ENCODE measurements at regions not wholly inside any gene's neighbourhood (a gene's known extent, or its start where the extent isn't known, plus 50 kb on each side); places are given as distances from the start of the nearest gene placed in this dataset.
"Not testable (repeated sequence)": the region's sequence is repeated elsewhere in the genome, so short reads cannot be mapped to it uniquely, and the experiment has no call there.

- DNase-seq (ENCODE audit: low spot score) = no peak
These were observed 239.1 kb upstream of the ARID2 start for GRCh38 chr12:45490232-45490881.

- DNase-seq (ENCODE audit: low spot score) = no peak
These were observed 235.2 kb upstream of the ARID2 start for GRCh38 chr12:45494279-45494678.

- no peak for DNase-seq (ENCODE audit: low spot score)
These were observed 230.9 kb upstream of the ARID2 start for GRCh38 chr12:45498645-45499044.

GRCh38 chr12:45502481-45503128, 226.9 kb upstream of the ARID2 start:
- DNase-seq (ENCODE audit: low spot score) = no peak

DNA sequence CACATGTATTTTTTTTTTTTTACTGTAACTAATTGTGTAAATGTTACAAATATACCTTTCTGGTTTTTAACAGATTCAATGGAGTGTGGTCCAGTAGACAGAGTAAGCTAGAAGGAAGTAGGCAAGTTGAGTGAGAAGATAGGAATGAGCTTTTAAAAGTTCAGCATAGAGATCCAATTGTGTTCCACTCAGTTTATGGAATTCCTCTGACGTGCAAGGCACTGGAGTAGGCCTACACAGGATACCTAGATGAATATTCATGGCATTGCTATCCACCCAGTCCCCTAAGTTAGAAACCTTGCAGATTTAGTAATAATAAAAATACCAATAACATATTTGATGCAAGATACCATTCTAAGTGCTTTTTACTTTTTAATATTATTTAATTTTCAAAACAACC, 225.6 kb upstream of the ARID2 start:
- DNase-seq (ENCODE audit: low spot score) = no peak

DNA sequence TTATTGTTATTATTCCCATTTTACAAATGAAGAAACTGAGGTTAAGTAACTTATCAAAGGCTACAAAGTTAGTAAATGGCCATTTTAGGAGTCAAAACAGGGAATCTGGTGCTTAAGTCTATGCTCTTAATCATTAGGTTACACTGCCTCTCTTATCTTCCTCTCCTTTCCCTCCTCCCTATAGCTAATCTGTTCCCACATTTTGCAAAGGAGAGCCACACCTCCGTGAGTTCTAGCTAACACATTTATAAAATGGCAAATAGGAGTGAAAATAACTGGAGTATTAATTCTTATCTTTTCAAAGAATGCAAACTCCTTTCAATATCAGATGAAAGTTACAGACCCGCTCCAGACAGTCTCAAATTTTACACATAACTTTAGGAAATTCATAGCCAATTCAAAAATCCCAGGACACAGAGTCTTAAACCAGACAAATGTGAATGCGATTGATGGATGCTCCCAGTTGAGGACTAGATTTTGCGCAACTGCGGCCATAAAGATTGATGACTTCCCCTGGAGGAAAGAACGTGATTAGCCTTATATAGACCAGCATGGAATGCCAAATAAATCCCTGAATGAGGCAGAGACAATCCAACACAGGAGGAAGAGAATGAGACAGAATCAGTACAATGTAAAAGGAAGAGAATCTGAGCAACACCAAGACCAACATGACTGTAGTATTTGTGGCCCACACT, 225.0 kb upstream of the ARID2 start:
- DNase-seq (ENCODE audit: low spot score) = no peak

DNA sequence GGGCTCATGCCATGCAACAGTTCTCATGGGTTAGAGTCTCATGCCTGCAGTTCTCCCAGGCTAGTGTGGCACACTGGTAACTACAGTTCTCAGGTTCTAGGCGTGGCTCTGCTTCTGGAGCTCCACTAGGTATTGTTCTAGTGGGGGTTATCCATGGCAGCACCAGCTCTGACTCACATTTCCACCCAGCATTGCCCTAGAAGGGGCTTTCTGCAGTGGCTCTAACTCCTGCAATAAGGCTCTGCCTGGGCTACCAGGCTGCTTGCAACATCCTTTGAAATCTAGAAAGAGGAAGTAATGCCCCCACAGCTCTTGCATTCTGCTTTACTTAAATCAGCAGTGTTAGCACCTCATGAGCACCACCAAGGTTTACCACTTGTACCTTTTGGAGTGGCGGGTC, 220.3 kb upstream of the ARID2 start:
- no peak for DNase-seq (ENCODE audit: low spot score)

DNA sequence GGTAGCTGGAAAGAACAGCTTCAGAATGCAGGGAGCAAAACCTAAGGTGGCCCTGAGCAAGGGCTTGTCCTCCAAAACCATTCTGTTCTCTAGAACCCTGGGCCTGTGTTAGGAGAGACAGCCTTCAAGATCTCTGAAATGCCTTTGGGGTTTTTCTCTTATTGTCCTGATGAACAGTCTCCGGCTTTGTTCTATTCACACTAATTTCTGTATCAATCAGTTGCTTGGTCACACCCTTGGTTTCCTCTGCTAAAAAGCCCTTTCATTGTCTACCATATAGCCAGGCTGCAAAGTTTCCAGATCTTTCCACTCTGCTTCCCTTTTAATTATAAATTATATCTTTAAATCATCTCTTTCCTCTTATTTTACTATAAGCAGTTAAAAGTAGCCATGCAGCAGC, 219.9 kb upstream of the ARID2 start:
- DNase-seq (ENCODE audit: low spot score) = no peak

DNA sequence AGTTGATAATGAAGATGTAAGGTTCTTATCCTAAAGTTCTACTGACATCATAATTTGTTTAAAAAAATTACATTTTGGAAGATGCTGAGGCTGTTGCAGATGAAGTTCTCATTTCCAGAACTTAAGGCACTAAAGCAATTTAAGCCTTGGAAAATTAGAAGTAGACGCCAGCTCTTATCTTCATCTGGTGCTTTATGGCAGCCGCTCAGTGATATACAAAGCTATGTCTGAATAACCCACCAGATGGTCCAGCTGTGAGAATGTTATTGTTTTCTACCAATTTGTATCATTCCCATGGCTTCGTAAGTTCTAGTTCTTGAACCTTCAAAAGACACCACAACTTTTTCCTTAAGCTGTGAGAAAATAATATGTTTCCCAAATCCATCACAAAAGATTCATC, 212.1 kb upstream of the ARID2 start:
- DNase-seq (ENCODE audit: low spot score) = no peak

- no peak for DNase-seq (ENCODE audit: low spot score)
These were observed 210.9 kb upstream of the ARID2 start for GRCh38 chr12:45518291-45519235.

- no peak for DNase-seq (ENCODE audit: low spot score)
These were observed 207.3 kb upstream of the ARID2 start for GRCh38 chr12:45522227-45522626.

- DNase-seq (ENCODE audit: low spot score) = not testable (repeated sequence)
These were observed 202.7 kb upstream of the ARID2 start for GRCh38 chr12:45526823-45527222.

- DNase-seq (ENCODE audit: low spot score) = no peak
These were observed 197.4 kb upstream of the ARID2 start for GRCh38 chr12:45532113-45532512.

DNA sequence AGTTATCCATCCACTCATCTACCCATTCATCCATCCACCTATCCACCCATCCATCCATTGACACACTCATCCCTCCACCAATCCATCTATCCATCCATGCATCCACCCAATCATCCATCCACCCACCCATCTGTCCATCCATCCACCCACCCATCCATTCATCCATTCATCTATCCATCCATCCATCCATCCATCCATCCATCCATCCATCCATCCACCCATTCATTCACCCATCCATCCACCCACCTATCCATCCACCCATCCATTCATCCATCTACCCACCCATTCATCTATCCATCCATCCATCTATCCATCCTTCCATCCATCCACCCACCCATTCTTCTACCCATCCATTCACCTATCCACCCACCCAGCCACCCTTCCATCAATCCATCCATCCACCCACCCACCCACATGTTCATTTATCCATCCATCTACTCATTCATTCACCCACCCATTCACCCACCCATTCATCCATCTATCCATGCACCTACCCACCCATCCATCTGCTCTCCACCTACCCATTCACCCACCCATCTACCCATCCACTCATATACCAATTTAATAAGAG, 193.8 kb upstream of the ARID2 start:
- no peak for DNase-seq (ENCODE audit: low spot score)

DNA sequence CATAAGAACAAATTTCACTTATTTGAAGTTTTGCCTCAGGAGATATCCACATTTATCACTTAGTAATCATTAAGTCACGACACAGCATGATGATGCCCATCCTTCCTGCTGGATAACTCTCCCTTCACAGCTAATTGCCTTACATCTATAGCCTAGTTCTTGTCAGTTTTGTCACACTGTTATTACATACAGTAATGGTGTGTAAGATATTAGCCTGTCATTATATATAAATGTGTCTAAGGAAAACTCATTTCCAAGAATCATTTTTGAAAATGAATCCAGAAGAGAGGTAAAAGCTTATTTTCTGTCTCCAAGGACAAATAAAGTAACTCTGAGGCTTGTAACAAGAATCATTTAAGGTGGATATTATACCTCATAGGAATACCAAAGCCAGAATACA, 193.2 kb upstream of the ARID2 start:
- no peak for DNase-seq (ENCODE audit: low spot score)

DNA sequence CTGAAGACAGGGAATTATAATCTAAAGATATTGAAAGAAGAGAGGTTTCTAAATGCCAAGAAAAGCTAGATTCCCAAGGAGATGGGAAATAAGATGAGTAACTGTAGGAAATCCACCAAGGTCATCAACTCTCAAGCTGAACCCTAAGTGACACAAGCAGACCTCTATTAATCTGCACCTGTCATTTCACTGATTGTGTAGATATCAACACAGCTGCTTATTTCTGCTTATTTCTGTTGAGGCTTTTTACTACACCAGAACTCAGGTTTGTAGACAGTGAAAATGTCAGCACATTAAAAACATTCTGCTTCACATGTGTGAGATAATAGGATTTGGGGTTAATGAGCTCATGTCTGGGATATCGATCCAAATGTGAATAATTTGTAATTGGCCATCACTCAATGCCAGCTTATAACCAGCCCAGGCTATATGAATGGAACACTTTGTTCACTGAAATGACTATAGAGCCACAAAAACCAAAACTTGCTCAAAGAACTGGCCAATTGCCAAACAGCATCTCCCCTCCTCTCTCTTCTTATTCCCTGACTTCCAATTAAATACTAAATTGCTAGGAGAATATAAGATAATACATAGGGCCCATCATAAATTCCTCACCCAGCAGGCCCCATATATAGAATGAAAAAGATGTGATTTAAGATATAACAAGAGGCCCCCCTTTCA, 188.7 kb upstream of the ARID2 start:
- DNase-seq (ENCODE audit: low spot score) = no peak

DNA sequence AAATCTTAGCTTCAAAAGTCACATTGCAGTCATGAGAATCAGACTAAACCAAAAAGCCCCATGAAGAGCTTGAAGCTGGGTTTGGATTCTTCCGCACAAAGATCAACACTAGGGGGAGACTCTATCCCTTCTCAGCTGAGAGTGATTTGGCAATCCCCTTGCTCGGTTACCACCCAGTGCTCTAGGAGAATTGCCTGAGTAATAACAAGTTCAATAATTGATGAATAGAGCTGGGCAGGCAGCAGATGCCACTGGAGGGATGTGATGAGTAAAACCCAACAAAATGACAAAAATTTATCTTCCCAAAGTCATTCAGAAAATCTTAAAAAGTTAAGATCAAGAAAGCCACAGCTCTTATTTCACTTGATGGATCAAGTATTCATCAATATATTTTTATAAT, 185.6 kb upstream of the ARID2 start:
- DNase-seq (ENCODE audit: low spot score) = peak; percentile 87

DNA sequence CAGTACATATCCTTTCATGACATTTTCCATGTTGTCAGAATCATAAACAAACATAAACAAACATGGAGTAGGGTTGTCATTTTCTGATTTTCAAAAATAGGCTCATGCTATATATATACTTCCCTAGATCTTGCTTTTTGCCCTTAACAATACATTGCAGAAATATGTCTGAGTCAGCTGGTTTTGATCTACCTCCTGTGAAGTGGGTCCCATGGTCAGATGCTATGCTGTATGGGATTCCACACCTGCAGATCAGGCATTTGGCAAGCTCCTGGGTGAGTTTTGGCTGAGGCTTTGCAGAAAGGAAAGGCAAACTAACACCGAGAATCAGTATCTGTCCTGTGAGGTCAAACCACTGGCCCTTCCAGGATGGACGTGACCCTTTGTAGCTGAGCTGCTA, 183.0 kb upstream of the ARID2 start:
- DNase-seq (ENCODE audit: low spot score) = no peak

GRCh38 chr12:45547132-45547531, 182.4 kb upstream of the ARID2 start:
- DNase-seq (ENCODE audit: low spot score) = no peak

DNA sequence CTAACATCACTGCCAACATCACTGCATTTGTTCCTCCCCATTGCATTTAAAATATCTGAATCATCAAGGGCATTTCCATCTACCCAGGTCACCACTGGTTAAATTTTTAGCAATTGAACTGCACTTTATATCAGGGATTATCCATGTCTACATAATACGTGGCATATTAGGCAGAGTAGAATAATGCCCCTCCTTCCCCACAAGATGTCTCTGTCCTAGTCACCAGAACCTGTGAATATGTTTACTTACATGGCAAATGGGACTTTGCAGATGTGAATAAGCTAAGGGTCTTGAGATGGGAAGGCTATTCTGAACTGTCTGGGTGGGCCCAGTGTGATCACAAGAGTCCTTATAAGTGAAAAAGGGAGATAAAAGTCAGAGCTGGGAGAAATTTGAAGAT, 181.7 kb upstream of the ARID2 start:
- DNase-seq (ENCODE audit: low spot score) = no peak

DNA sequence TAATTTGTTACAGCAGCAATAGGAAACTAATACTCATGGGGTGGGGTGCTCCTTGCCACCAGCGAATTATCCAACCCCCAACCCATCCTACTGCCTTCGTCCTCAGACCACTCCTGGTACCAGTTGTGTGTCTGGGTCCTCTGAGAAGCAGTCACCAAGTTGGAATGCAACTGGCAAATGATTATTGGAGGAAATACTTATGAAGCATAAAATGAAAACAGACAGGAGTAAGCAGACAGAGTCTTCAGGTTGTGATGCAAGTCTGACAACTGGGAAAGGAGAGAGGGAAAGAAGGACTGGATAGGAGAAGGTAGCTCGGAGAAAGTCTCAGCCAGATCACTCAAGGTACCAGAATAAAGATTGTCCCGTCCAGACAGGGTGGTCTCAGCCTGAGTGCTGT, 181.1 kb upstream of the ARID2 start:
- DNase-seq (ENCODE audit: low spot score) = no peak
